HG03342 (cell line): ENCODE measurements at regions not wholly inside any gene's neighbourhood (a gene's known extent, or its start where the extent isn't known, plus 50 kb on each side); places are given as distances from the start of the nearest gene placed in this dataset.

Source experiments
- ATAC-seq: cut with Tn5 transposase; IDR thresholded peaks from one replicate; pipeline ENCODE4 v1.9.1; 2021; ENCODE audit warnings: mild to moderate bottlenecking, moderate library complexity; ENCODE audit not compliant: unreplicated experiment

DNA sequence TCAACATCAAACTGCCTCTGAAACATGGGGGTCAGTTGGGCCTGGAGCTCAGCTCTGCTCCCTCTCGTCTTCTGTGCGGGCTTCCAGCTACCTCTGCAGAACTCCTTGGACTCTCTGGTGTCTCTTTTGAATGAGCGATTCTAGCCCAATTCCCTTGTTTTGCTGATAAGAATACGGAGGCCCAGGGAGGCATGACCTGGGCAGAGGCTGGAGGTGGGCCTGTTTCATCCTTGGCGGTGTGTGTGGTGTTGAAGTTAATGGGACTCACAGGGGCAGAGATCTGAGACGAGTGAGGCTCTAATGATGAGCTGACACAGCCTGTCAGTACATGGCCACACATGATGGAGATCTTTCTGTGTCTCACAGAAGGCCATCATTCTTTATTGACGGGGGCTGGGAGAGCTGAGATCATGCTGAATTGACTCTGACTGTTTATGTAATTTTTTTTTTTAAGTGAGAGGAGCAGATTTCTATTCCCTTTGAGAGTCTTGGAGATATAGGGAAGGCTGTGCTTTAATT, 134.5 kb downstream of the URB2 start:
- no peak for ATAC-seq

DNA sequence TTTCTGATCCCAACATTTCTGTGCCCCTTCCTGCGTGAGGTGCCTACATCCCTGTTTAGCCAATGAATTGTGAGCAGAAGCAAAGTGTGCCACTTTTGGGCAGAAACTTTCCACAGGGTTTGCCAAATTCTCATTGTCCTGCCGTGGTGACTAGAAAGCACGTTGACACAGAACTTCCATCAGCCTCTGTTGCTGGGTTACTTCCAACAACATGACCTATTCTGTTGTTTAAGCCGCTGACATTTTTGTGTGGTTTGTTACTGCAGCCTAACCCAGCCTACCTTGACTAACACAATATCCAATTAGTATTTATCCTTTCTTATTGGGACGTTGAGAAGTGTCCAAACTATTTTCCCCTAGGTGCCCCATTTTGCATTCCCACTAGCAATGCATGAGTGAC, 136.8 kb downstream of the URB2 start:
- ATAC-seq = no peak

DNA sequence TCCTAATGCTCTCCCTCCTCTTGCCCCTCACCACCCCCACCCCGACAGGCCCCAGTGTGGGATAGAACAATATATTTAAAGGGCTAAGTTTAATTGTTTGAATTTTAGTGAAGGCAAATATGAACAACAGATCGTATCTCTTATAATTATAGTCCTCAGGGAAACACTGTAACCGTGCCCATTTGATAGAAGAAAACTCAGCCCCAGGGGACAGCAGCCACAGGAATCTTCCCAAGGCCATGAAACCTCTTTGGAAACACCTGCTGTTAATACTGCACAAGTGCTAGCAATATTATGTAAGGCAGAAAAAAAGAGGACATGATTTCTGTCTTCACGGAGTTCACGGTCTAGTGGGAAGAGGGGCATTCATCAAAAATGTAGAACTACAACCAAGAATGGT, 142.2 kb downstream of the URB2 start:
- no peak for ATAC-seq

DNA sequence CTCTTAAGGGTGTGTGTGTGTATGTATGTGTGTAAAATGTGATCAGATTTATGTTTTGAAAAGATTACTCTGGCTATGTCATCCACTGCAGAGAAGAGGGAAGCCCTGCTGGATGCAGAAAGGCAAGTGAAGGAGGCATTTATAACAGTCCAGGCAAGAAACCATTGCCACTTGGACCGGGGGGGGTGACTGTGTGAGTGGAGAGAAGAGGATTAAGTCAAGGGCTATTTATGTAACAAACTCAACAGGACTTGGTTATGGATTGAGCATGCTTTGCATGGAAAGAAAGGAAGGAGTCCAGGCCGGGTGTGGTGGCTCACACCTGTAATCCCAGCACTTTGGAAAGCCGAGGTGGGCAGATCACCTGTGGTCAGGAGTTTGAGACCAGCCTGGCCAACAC, 143.0 kb downstream of the URB2 start:
- no peak for ATAC-seq

DNA sequence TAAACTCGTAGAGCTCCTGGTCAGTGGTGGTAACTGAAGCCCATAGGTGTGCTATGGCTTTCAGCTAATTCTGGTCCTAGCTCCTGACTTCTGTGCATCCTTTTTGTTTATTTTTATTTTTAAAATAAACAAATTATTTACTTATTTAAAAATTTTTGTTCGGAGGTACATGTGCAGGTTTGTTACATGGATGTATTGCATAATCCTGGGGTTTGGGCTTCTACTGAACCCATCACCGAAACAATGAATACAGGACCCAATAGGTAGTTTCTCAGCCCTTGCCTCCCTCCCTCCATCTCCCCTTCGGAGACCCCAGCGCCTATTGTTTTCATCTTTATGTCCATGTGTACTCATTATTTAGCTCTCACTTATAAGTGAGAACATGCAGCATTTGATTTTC, 143.8 kb downstream of the URB2 start:
- ATAC-seq = no peak

DNA sequence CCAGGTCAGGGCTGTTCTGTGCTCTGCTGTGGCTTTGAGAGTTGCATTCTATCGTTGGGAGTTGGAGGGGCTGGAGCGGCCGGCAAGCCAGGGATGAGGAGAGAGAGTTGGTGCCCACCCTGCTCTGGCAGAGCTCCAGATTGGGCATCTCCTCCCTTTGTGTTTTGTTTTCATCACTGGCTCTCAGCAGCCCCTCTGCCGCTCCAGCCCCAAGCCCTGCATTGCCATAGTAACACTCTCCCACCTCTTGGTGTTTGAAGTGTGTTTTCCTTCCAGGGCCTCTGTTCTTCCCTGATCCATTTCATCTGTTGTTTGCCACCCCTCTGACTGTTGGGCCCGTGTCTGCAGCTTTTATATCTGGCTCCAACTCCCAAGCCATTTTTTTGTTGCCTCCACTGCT, 152.7 kb downstream of the URB2 start:
- no peak for ATAC-seq

DNA sequence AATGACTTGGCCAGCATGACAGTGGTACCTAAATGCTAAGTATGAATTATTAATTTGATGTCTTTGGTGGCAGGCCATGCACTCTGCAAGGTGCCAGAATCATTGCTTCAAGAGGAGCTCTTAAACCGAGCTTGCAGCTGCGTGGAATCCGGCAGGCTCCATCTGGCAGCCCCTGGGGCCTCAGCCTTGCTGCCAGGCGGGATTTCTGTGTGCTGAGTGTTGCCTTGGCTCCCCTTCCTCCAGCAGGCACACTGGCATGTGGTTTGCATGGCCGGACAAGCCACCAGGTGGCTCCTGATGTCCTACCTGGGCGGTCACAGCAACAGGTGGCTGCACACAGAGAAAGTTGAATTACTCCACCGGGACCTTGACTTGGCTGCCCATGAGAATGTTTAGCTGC, 155.4 kb downstream of the URB2 start:
- ATAC-seq = no peak

DNA sequence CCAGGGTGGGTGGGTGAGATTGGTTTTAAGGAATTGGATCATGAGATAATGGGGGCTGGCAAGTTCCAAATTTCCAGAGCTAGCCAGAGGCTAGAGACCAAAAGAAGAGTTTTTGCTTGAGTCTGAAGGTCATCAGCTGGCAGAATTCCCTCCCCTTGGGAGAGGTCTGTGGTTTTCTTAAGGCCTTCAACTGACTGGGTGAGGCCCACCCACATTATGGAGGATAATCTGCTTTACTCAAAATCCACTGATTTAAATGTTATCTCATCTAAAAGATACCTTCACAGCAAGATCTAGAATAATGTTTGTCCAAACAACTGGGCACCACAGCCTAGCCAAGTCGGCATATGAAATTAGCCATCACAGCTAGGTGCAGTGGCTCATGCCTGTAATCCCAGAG, 156.4 kb downstream of the URB2 start:
- ATAC-seq = no peak

DNA sequence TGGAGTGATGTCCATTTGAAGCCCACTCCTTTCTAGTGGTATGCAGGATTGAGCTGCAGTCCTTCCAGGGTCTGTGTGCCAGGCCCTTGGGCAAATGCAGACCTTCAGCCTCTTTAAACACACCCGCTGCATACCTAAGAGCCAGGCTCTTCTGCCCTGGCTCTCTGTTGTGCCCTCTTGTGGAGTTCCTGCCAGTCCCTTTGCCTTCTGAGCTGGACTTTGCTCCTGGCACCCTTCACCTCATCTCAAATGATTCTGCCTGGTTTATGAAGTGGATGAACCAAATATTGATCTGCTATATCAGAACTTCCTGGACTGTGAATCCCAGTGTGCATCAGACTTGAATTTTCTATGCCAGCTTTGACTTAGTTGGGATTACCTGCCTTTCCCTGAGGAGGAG, 158.8 kb downstream of the URB2 start:
- no peak for ATAC-seq

DNA sequence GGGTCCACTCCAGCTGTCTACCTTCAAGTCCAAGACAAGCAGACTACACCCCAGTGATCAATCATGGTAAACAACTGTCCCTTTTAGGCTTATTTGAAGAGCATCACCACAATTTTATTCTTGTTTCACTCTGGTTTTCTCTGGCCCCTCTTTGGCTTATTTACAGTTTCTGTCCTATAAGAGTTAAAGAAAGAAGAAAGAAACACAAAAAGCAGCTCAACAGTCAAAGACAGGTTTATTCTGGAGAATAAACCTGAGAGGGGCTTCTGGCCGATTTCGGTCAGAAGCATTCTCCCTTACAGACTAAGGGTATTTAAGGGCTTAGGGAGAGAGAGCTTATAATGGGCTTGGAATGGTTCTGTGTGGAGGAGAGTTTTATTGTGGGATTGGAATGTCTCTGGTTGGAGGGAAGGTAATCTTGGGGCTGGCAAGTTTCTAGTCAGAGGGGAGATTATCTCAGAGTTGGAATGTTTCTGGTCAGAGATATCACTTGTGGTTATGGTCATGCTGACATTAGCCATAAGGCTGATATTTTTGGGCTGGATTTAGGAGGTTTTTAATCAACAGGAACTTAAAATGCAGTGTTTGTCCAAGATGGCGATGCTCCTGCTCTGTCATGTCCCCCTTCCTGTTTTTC, 161.0 kb downstream of the URB2 start:
- ATAC-seq = no peak

DNA sequence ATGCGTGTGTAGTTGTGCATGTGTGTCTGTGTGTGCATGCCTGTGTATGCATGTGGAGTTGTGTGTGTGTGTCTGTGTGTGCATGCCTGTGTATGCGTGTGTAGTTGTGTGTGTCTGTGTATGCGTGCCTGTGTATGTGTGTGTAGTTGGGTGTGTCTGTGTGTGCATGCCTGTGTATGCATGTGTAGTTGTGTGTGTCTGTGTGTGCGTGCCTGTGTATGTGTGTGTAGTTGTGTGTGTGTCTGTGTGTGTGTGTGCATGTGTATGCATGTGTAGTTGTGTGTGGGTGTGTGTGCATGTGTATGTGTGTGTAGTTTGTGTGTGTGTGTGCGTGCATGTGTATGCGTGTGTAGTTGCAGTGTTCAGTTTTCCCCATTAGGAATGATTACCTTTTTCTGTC, 162.0 kb downstream of the URB2 start:
- no peak for ATAC-seq

DNA sequence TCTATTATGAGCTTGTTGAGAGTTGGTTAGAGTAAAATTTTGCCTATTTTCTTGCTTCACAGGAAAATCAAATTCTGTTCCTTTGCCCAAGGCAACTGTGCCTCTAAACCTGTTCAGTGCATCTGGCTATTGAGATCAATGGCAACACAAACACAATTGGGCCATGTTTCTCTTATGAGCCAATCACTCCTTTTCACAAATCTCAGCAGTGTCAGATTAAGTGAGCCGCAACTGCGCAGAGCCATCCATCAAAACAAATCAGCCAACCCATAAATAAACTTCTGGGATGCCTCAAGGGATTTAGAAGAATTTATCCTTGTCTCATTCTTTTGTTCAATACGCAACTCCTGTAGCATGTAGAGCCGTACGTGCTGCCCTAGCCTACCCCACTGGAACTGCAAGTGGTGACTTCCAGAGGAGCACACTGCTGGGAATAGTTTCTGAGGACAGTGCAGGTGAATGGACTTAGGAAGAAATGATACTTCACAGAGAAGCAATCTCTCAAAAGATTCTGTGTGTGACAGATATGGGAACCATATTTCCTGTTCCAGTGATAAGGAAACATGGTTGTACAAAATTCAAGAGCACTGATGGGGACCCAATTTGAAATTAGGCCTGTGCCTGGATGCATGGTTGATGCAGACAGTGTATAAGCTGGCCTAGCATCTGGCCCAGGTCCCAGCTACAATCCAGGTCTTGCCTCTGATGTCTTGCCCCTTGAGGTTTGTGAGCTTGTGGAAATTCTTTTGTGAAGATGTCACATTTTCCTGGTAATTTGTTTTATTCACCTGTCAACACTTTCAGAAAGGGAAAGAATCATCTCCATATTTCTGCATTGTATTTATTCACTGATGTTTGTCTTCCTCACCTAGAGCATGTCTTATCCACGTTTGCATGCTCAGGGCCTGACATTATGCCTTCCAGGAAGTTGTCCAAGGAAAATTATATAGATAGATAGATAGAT, 166.2 kb downstream of the URB2 start:
- no peak for ATAC-seq

DNA sequence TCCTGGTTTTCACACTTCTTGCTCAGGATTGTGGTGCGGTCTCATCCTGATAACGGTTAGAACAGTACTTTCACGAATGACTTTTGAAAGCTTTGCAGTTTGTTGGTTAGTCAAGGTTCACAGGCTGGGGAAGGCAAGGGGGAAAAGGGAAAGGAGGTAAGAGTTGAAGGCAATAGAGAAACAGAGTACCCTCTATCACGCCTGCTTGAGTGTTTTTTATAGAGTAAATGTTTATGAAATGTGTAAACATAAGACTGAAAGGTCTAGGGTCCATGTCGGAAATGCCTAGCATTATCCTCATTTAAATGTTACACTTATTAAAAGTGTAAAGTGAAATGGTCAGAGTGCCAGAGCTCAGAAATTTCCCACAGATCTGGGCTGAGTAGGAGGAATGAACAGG, 167.4 kb downstream of the URB2 start:
- ATAC-seq = no peak

DNA sequence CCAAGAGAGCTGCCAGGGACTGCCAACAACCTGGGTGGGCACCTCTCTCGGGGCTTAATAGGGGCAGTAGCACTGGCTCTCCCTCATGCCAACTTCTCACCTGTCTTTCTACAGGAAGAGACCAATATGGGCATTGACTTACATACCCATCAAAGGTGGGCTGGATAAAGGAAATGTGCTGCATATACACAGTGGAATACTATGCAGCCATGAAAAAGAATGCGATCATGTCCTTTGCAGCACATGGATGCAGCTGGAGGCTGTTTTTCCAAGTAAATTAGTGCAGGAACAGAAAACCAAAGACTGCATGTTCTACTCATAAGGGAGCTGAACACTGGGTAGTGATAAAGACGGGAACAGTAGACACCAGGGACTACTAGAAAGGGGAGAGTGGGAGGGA, 172.5 kb downstream of the URB2 start:
- ATAC-seq = no peak

DNA sequence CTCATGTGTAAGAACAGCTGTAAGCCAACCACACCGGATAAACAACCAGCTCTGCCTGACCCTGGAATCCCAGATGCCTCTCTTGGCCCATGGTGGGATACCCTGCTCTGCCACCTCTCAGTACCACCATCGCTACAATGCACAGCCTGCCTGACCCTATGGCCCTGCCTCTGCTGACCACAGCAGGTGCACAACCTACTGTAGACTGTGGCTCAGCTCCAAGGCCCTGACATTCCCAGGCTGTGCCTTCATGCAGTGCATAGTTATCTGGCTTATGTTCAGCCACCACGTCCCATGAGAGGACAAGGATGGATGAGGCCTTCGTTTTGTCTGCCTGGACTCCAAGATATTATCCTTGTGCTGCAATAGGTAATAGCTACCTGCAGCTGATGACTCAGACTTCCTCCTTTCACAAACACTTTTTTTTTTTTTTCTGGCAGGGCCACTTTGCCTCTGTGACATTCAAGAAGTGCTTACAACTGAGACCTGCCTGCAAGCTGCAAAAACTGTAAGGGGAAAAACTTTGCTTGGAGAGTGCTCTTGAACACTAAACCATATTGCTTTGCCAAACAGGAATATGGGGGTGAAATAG, 177.7 kb downstream of the URB2 start:
- no peak for ATAC-seq

DNA sequence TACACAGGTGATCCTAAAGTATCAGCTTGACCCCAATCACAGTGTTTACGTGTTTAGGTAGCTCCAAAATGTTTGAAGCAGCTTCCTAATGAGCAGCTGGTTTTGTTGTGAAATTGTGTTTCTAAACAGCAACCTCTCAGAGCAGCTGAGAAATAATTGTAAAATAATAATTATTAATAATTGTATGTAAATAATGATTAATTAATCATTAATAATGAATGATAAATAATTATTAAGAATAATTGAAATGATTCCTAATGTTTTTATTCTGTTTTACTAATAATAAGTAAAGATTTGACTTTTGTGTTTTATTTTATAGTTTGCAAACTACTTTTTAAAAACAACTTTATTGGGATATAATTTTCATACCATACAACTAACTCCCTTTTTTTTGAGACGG, 182.2 kb downstream of the URB2 start:
- no peak for ATAC-seq

DNA sequence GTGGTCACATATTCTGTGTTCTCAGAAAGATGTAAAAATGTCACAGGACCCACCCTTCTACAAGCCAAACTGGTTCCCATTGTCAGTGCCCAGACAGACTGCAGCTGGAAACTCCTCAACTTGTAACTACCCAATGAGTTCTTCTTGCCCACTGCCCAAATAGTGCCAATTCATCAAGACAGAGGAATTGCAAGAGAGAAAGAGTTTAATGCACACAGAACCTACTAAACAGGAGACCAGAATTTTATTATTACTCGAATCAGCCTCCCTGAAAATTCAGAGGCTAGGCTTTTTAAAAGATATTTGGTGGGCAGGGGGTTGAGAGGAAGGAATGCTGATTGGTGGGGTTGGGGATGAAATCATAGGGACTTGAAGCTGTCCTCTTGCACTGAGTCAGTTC, 184.1 kb downstream of the URB2 start:
- no peak for ATAC-seq

DNA sequence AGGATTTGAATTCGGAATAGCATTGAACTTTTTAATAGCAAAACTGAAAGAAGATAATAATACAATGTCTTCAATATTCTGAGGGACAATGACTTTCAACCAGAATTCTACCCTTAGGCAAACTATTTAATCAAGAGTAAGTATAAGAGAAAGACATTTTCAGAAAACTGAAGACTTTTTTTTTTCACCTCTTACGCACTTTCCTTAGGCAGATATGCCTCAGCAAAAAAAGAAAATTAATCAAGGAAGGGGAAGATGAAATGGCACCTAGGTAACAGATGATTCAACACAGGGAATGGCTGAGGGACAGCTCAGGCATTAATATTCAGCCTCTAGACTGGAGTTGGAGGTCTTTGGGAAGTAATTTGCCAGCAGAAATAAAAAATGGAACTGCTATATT, 184.9 kb downstream of the URB2 start:
- no peak for ATAC-seq

DNA sequence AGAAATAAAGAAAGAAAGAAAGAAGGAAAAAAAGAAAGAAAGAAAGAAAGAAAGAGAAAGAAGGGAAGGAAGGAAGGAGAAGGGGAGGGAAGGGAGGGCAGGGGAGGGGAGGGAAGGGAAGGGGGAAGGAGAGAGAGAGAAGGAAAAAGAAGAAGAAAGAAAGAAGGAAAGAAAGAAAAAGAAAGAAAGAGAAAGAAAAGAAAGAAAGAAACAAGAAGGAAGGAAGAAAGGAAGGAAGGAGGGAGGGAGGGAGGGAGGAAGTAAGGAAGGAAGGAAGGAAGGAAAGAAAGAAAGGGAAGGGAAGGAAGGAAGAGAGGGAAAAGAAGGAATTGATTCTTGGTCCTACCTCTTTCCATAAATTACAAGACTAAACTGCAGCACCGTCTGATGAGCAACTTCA, 186.1 kb downstream of the URB2 start:
- no peak for ATAC-seq

DNA sequence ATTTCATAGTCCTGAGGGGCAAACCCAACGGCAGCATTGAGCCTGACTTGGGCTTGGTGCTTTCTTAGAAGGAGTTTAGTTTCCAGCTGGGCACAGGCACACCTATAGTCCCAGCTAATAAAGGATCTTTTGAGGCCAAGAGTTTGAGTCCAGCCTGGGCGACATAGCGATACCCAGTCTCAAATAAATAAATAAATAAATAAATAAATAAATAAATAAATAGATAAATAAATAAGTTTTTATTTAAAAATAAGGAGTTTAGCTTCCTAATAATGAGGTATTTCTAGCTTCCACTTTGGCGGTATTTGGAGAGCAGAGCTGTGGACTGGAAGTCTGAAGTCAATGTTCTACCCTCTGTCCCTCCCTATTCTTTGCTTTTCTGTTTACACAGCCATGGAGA, 186.6 kb downstream of the URB2 start:
- ATAC-seq = no peak

DNA sequence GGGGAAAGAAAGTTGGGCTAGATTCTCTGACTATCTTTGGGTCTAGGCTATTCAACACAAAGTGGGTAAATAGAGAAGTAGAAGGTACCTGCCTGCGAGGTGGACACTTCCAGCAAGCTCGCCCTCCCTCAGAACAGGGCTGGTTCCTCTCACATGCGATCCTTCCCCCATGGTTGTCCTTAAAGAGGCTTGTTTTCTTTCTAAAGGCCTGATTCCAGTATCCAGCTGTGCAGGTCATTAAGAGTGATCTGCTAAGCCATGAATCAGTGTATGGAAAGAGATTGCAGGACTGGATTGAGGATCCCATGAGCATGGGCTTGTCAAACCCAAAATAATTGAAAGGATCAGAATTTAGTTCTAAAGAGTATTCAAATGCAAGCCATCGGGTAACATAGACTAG, 189.0 kb downstream of the URB2 start:
- ATAC-seq = no peak

DNA sequence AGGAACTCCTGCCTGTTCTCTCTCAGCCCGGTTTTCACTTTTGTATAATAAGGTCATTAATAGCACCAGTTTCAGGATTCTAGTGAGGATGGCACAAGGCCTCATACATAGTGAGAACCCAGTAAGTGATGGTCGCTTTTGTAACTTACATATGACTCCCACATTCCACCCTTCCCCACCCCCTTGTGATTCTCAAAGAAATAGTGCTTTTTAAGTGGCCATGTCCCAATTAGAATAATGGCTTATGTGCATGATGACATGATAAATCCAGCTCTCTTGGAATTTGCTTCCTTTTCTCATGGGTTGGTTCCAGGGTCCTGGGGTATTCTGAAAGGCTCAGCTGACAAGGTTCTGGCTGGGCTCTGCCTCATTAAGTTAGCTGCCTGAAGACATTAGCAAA, 189.9 kb downstream of the URB2 start:
- ATAC-seq = no peak
